Heart right ventricle (tissue), 16 donors: ENCODE measurements at regions not wholly inside any gene's neighbourhood (a gene's known extent, or its start where the extent isn't known, plus 50 kb on each side); places are given as distances from the start of the nearest gene placed in this dataset.

Experiments
- ATAC-seq, 8 donors: fragments of 200-7000 bp; cut with Tn5 transposase; one replicate each; pipeline ENCODE4 v1.9.1; 2020; ENCODE audit warnings: mild to moderate bottlenecking in 8 of 8, moderate library complexity in 8 of 8, moderate number of reproducible peaks in 1 of 8
- DNase-seq, 2 donors: peaks; one replicate each; pipeline ENCODE4 v3.0.0-alpha.2; 2020
- H3K27ac ChIP-seq, 10 donors: fragments of 200-600 bp; sonication (generic) in 2 of 10; one replicate each; pipeline versions ENCODE4 v1.5.0 to v1.8.0; 2020 to 2022; ENCODE audit warnings: mild to moderate bottlenecking in 3 of 10
- H3K27me3 ChIP-seq, 7 donors: fragments of 200-600 bp; one replicate each; pipeline ENCODE4 v1.8.0; 2021 to 2022; ENCODE audit warnings: mild to moderate bottlenecking in 2 of 7
- H3K36me3 ChIP-seq, 9 donors: fragments of 200-600 bp; sonication (generic) in 1 of 9; one replicate each; pipeline versions ENCODE4 v1.5.0 to v1.8.0; 2020 to 2022; ENCODE audit warnings: mild to moderate bottlenecking in 2 of 9
- H3K4me1 ChIP-seq, 9 donors: fragments of 200-600 bp; sonication (generic) in 1 of 9; one replicate each; pipeline versions ENCODE4 v1.5.0 to v1.8.0; 2020 to 2022; ENCODE audit warnings: mild to moderate bottlenecking in 4 of 9
- H3K4me3 ChIP-seq, 10 donors: fragments of 200-600 bp; sonication (generic) in 2 of 10; one replicate each; pipeline versions ENCODE4 v1.5.0 to v1.8.0; 2020 to 2022; ENCODE audit warnings: mild to moderate bottlenecking in 7 of 10, moderate library complexity in 2 of 10
- H3K9me3 ChIP-seq, 11 donors: fragments of 200-600 bp in 10 of 11; sonication (generic) in 2 of 11; one replicate each; pipeline versions ENCODE4 v1.5.0 to v1.8.0; 2013 to 2022; ENCODE audit warnings: mild to moderate bottlenecking in 2 of 11, control low read depth in 1 of 11, moderate library complexity in 1 of 11
- CTCF ChIP-seq, 9 donors: fragments of 200-600 bp; sonication (generic) in 2 of 9; IDR thresholded peaks; one replicate each; pipeline versions ENCODE4 v1.5.0 to v1.8.0; 2021 to 2022; ENCODE audit warnings: antibody characterized with exemption in 9 of 9, mild to moderate bottlenecking in 5 of 9, moderate library complexity in 1 of 9
- WGBS, 2 donors: extraction: QIAGEN DNeasy Blood & Tissue Kit; methylation state at CpG; one replicate each; pipeline ENCODE4 v1.1.7; 2013; ENCODE audit warnings: inconsistent platforms in 1 of 2; 5-methylcytosine and 5-hydroxymethylcytosine counted together
- intact Hi-C, 10 donors: fragments of 100-400 bp; cut with DNase I; formaldehyde crosslinking; loops; one replicate each; pipeline versions ENCODE4 v1.11.1 to v1.14.2; 2022
- donor health status: Arrhythmogenic right ventricular cardiomyopathy.
- donor health status: ischemic (EF 13 %, LVEDD 7.1; RV severe dilation, severe dysfunction).
- donor health status: healthy with polysubstance abuse.
- donor health status: DM: no; HTN: yes; CAD: no.
- donor health status: DM: no; HTN: no; CAD: no.
- donor health status: ischemic (EF 25% LVEDD 6.9; RV normal size, moderate dysfunction).
- donor health status: ischemic (EF 25% LVEDD 5.7; RV mildly dilated, moderate dysfunction).
- donor health status: healthy.
- donor health status: DM: yes; HTN: yes; CAD: no.
- donor health status: Ischemic cardiomyopathy.
- donor health status: ischemic (EF 35%, LVEDD 5.7; RV mildly dilated, moderate dysfunction).
- donor health status: nonischemic (EF 11% LVEDD 7.7; RV severe dilation, severe dysfunction).
- donor health status: DM: yes; HTN: yes; CAD: no.
- donor health status: PGD.
- donor health status: ischemic (EF 29% LVEDD 5.4; RV normal size, mild dysfunction).
- donor health status: nonischemic (EF 23%, LVEDD 6.1; RV moderate dilation, normal function).

GRCh38 chr1:38204698-38205097 is 158.1 kb upstream of the POU3F1 start:
- Histone ChIP-seq H3K9me3 (peaks cover 0 to 20% (median 6%) of the 10 kb centered on the region in 11 donors), H3K4me1 (no peaks in the 10 kb centered on the region), H3K27ac (no peak overlapping the region), H3K36me3 (no peaks in the 10 kb centered on the region), H3K4me3 (no peak overlapping the region), H3K27me3 (peaks cover 0 to 11% (median 0%) of the 10 kb centered on the region in 7 donors)
- 81% methylated on average over 3 of the region's 3 CpGs for WGBS, 2 donors
- DNase-seq (no peak), ATAC-seq (no peak)
- intact Hi-C loops = no loop called here
- no peak for TF ChIP-seq CTCF (IDR thresholded peaks at IDR 0.05)

DNA sequence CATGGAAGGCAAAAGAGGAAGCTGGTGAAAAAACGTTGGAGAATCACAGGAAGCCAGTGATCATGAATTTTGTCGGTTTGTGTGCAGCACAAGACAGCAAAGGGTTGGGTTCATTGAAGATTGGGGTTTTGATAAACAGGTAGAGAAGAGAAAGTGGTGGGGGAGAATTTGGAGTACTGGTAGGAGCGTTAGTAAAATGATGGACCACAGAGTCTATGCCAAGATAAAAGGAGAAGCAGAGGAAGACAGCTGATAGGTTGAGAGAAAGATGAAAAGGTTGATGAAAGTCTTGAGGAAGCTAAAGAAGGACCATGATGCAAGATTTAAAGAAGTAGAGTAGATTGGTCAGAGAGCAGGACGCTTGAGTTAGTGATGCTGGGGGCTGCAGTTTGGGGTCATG is 156.8 kb upstream of the POU3F1 start:
- ATAC-seq = no peak
- no peak overlapping the region for H3K27ac ChIP-seq
- H3K4me1 ChIP-seq = no peaks in the 10 kb centered on the region
- intact Hi-C loops = no loop called here
- H3K27me3 ChIP-seq = peaks cover 0 to 11% (median 0%) of the 10 kb centered on the region in 7 donors
- H3K36me3 ChIP-seq = no peaks in the 10 kb centered on the region
- no peak for DNase-seq
- 52% methylated on average over 4 of the region's 4 CpGs for WGBS, 2 donors
- no peak overlapping the region for H3K4me3 ChIP-seq
- no peak for TF ChIP-seq CTCF (IDR thresholded peaks at IDR 0.05)
- peaks cover 0 to 21% (median 6%) of the 10 kb centered on the region in 11 donors for H3K9me3 ChIP-seq

GRCh38 chr1:38201431-38201830 is 154.8 kb upstream of the POU3F1 start:
- ATAC-seq (no peak), DNase-seq (no peak)
- Histone ChIP-seq H3K9me3 (peaks cover 0 to 21% (median 6%) of the 10 kb centered on the region in 11 donors), H3K4me1 (no peaks in the 10 kb centered on the region), H3K27me3 (peaks cover 0 to 11% (median 0%) of the 10 kb centered on the region in 7 donors), H3K36me3 (no peaks in the 10 kb centered on the region), H3K27ac (no peak overlapping the region), H3K4me3 (no peak overlapping the region)
- WGBS, 2 donors = 47 to 54% methylated on average over 1 of the region's 1 CpG
- intact Hi-C loops = no loop called here
- TF ChIP-seq CTCF (IDR thresholded peaks at IDR 0.05) = no peak

DNA sequence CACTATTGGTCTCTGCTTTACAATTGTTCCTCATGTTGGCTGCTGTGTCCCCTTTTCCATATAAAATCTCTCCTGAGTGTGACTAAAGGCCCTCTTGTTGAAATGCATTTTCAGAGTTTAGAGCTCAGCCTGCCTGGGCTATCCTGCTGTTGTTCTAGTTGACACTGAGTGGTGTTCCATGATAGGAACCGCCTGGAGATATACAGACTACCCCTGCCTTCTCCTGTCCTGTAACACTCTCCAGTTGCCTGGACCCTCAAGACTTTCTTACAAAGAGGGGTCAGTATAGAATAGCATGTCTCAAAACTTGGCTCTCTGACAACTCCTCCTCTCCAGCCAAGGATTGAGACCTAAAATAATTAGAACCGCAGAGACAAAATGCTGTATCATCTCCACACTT is 152.0 kb upstream of the POU3F1 start:
- WGBS, 2 donors = 68 to 70% methylated on average over 2 of the region's 2 CpGs
- intact Hi-C loops = no loop called here
- peaks cover 0 to 21% (median 6%) of the 10 kb centered on the region in 11 donors for H3K9me3 ChIP-seq

More for the DNA sequence above, 152.0 kb upstream of the POU3F1 start:
- Histone ChIP-seq H3K4me1 (no peaks in the 10 kb centered on the region), H3K4me3 (no peak overlapping the region), H3K27me3 (peaks cover 0 to 6% (median 0%) of the 10 kb centered on the region in 7 donors), H3K27ac (no peak overlapping the region), H3K36me3 (no peaks in the 10 kb centered on the region)
- ATAC-seq = no peak
- no peak for TF ChIP-seq CTCF (IDR thresholded peaks at IDR 0.05)
- DNase-seq = no peak
